H9 (cell line): ENCODE measurements at regions not wholly inside any gene's neighbourhood (a gene's known extent, or its start where the extent isn't known, plus 50 kb on each side); places are given as distances from the start of the nearest gene placed in this dataset.

Experiments
- DNase-seq: peaks from one replicate; pipeline ENCODE4 v3.0.0-alpha.2; 2017
- H2AFZ ChIP-seq: one replicate; pipeline ENCODE4 v1.6.1; 2013; ENCODE audit warnings: mild to moderate bottlenecking, low read length, control low read depth, moderate library complexity
- H2AK5ac ChIP-seq: 2 replicates; pipeline ENCODE4 v1.6.1; 2013; ENCODE audit warnings: low read length, control low read depth, mixed read lengths; ENCODE audit not compliant: insufficient read length
- H2BK120ac ChIP-seq: one replicate; pipeline ENCODE4 v1.6.1; 2013; ENCODE audit warnings: low read depth, mild to moderate bottlenecking, low read length, control low read depth, inconsistent platforms; ENCODE audit not compliant: poor library complexity, severe bottlenecking
- H2BK12ac ChIP-seq: 2 replicates; pipeline ENCODE4 v1.6.1; 2013; ENCODE audit warnings: low read length, control low read depth, mixed read lengths, low read depth; ENCODE audit not compliant: insufficient read length
- H2BK15ac ChIP-seq: 2 replicates; pipeline ENCODE4 v1.6.1; 2013; ENCODE audit warnings: low read depth, low read length, control low read depth
- H2BK20ac ChIP-seq: one replicate; pipeline ENCODE4 v1.6.1; 2013; ENCODE audit warnings: low read depth, mild to moderate bottlenecking, low read length, control low read depth, inconsistent platforms; ENCODE audit not compliant: poor library complexity, severe bottlenecking
- H2BK5ac ChIP-seq: 2 replicates; pipeline ENCODE4 v1.6.1; 2013; ENCODE audit warnings: low read length, control low read depth, mixed read lengths; ENCODE audit not compliant: insufficient read length
- H3K14ac ChIP-seq: 2 replicates; pipeline ENCODE4 v1.6.1; 2013; ENCODE audit warnings: low read length, control low read depth; ENCODE audit not compliant: insufficient read depth
- H3K18ac ChIP-seq: 2 replicates; pipeline ENCODE4 v1.6.1; 2013; ENCODE audit warnings: low read depth, mild to moderate bottlenecking, mixed read lengths, low read length, control low read depth; ENCODE audit not compliant: insufficient read length
- H3K23ac ChIP-seq: 2 replicates; pipeline ENCODE4 v1.6.1; 2013; ENCODE audit warnings: low read length, control low read depth, mixed read lengths, low read depth; ENCODE audit not compliant: insufficient read length
- H3K23me2 ChIP-seq: 2 replicates; pipeline ENCODE4 v1.6.1; 2013; ENCODE audit warnings: low read depth, mild to moderate bottlenecking, mixed read lengths, low read length, control low read depth; ENCODE audit not compliant: insufficient read length, poor library complexity, severe bottlenecking
- H3K27ac ChIP-seq: 2 replicates; pipeline ENCODE4 v1.5.1; 2013; ENCODE audit warnings: low read length, control low read depth, mixed read lengths, low read depth; ENCODE audit not compliant: insufficient read length
- H3K27me3 ChIP-seq: 2 replicates; pipeline ENCODE4 v1.6.1; 2013; ENCODE audit warnings: low read length, control low read depth, inconsistent platforms; ENCODE audit not compliant: insufficient read depth
- H3K4ac ChIP-seq: 2 replicates; pipeline ENCODE4 v1.6.1; 2013; ENCODE audit warnings: low read depth, mild to moderate bottlenecking, control low read depth, inconsistent platforms, low read length, moderate library complexity
- H3K4me1 ChIP-seq: 2 replicates; pipeline ENCODE4 v1.6.1; 2013; ENCODE audit warnings: low read length, control low read depth, inconsistent platforms; ENCODE audit not compliant: insufficient read depth
- H3K4me2 ChIP-seq: 2 replicates; pipeline ENCODE4 v1.6.1; 2013; ENCODE audit warnings: low read length, control low read depth, mixed read lengths; ENCODE audit not compliant: insufficient read length, insufficient read depth
- H3K56ac ChIP-seq: 2 replicates; pipeline ENCODE4 v1.6.1; 2013; ENCODE audit warnings: low read depth, mild to moderate bottlenecking, mixed read lengths, low read length, control low read depth; ENCODE audit not compliant: insufficient read length
- H3K79me1 ChIP-seq: 2 replicates; pipeline ENCODE4 v1.6.1; 2013; ENCODE audit warnings: low read depth, mild to moderate bottlenecking, moderate library complexity, low read length, control low read depth, inconsistent platforms; ENCODE audit not compliant: insufficient read depth, poor library complexity, severe bottlenecking
- H3K79me2 ChIP-seq: 2 replicates; pipeline ENCODE4 v1.6.1; 2013; ENCODE audit warnings: low read length, control low read depth, inconsistent platforms; ENCODE audit not compliant: insufficient read depth
- H3K9ac ChIP-seq: 2 replicates; pipeline ENCODE4 v1.6.1; 2013; ENCODE audit warnings: low read length, control low read depth, mixed read lengths; ENCODE audit not compliant: insufficient read length; ENCODE audit errors: extremely low read depth
- H3K9me3 ChIP-seq: one replicate; pipeline ENCODE4 v1.6.1; 2013; ENCODE audit warnings: low read depth, low read length, inconsistent platforms; ENCODE audit not compliant: control insufficient read depth
- H3T11ph ChIP-seq: one replicate; pipeline ENCODE4 v1.6.1; 2013; ENCODE audit warnings: mild to moderate bottlenecking, low read length, control low read depth, inconsistent platforms
- H4K20me1 ChIP-seq: one replicate; pipeline ENCODE4 v1.6.1; 2013; ENCODE audit not compliant: control insufficient read depth, insufficient read length, insufficient read depth
- H4K5ac ChIP-seq: 2 replicates; pipeline ENCODE4 v1.6.1; 2013; ENCODE audit warnings: low read depth, mild to moderate bottlenecking, mixed read lengths, low read length, control low read depth; ENCODE audit not compliant: insufficient read length
- H4K8ac ChIP-seq: replicated peaks from 2 replicates; pipeline ENCODE4 v1.6.1; 2013; ENCODE audit warnings: low read length, control low read depth, mixed read lengths, low read depth; ENCODE audit not compliant: insufficient read length
- H4K91ac ChIP-seq: 2 replicates; pipeline ENCODE4 v1.6.1; 2013; ENCODE audit warnings: low read depth, mild to moderate bottlenecking, moderate library complexity, mixed read lengths, low read length, control low read depth; ENCODE audit not compliant: insufficient read length
- H3K27ac Mint-ChIP-seq, 3 experiments: 2 replicates in 2 of 3; 3 replicates in 1 of 3; pipeline ENCODE4 v1.8.0; 2020 to 2021; ENCODE audit warnings: mixed read lengths in 3 of 3, mild to moderate bottlenecking in 1 of 3, moderate library complexity in 1 of 3
- H3K27me3 Mint-ChIP-seq: 2 replicates; pipeline ENCODE4 v1.8.0; 2021; ENCODE audit warnings: low read depth, mild to moderate bottlenecking, moderate library complexity, mixed read lengths
- H3K36me3 Mint-ChIP-seq, 3 experiments: 2 replicates in 2 of 3; 3 replicates in 1 of 3; pipeline ENCODE4 v1.8.0; 2020 to 2021; ENCODE audit warnings: low read depth in 3 of 3, mixed read lengths in 3 of 3; ENCODE audit not compliant: insufficient read depth in 1 of 3
- H3K4me1 Mint-ChIP-seq, 2 experiments: 2 replicates each; pipeline ENCODE4 v1.8.0; 2020; ENCODE audit warnings: mixed read lengths in 2 of 2
- H3K4me3 Mint-ChIP-seq, 2 experiments: 2 replicates in 1 of 2; 3 replicates in 1 of 2; pipeline ENCODE4 v1.8.0; 2020 to 2021; ENCODE audit warnings: mild to moderate bottlenecking in 2 of 2, mixed read lengths in 2 of 2, moderate library complexity in 1 of 2
- H3K9me3 Mint-ChIP-seq, 2 experiments: 2 replicates in 1 of 2; 3 replicates in 1 of 2; pipeline ENCODE4 v1.8.0; 2020; ENCODE audit warnings: mild to moderate bottlenecking in 2 of 2, mixed read lengths in 2 of 2, moderate library complexity in 1 of 2
- WGBS: extraction: QIAGEN DNeasy Blood & Tissue Kit; methylation state at CpG from one replicate; pipeline ENCODE4 v1.1.7; 2013; ENCODE audit warnings: missing lambda C conversion rate, low lambda C conversion rate, mixed read lengths; ENCODE audit not compliant: insufficient read length; ENCODE audit errors: extremely low coverage; 5-methylcytosine and 5-hydroxymethylcytosine counted together
- TF ChIP-seq, protein P1 (sequence below): fragments of 200-600 bp; sonication (generic); conservative IDR thresholded peaks from 3 replicates; pipeline ENCODE4 v1.8.0; 2021; ENCODE audit warnings: antibody characterized with exemption, mild to moderate bottlenecking

DNA sequence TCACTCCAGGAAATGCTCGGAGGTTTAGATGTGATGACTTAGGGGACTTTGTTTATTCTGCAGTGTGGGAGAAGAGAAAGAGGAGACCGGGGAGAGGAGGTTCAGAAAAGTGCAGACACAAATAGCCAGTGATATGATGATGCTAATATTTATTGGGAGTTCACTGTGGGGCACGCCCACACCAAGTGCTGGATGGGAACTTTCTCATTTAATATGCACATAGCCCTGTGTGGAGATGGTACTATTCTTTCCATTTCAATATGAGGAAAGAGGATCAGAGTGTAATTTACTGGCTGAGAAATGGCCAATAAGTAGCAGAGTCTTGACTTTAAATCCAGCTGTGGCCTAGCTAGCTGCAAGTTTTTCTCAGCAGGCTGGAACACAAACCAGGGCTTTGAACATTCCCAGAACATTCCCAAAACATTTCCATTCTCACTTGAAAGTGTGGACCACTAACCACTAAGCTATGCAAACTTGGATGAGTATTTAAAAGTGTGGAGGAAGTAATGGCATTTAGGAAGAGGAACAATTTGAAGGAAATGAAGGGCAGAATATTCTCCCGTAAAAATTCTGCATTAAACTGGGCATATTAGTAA lies 231.7 kb downstream of the HS3ST1 start:
- Mint-ChIP-seq H3K4me1 (peaks cover 14 to 15% of the 10 kb centered on the region in 2 experiments), H3K4me3 (no peak overlapping the region), H3K9me3 (no peaks in the 10 kb centered on the region), H3K36me3 (no peaks in the 10 kb centered on the region), H3K27me3 (no peaks in the 10 kb centered on the region), H3K27ac (no peak overlapping the region)
- Histone ChIP-seq H2AFZ (no peak overlapping the region), H2BK15ac (no peak overlapping the region), H3K79me2 (no peaks in the 10 kb centered on the region), H4K91ac (no peak overlapping the region), H3K23ac (no peak overlapping the region), H3K4me2 (no peak overlapping the region), H4K20me1 (no peaks in the 10 kb centered on the region), H3K4ac (no peak overlapping the region), H3K79me1 (no peaks in the 10 kb centered on the region), H3T11ph (no peak overlapping the region), H2BK20ac (no peak overlapping the region), H2AK5ac (no peak overlapping the region), H3K23me2 (no peaks in the 10 kb centered on the region), H2BK5ac (no peak overlapping the region), H3K14ac (no peak overlapping the region), H3K4me1 (no peaks in the 10 kb centered on the region; the same call in 1 of the 2 replicates), H4K8ac (no peak overlapping the region), H3K56ac (no peak overlapping the region), H2BK12ac (no peak overlapping the region), H3K9me3 (no peaks in the 10 kb centered on the region), H3K27ac (no peak overlapping the region), H3K27me3 (no peaks in the 10 kb centered on the region), H2BK120ac (no peak overlapping the region), H3K18ac (no peak overlapping the region), H4K5ac (no peak overlapping the region), H3K9ac (no peak overlapping the region)
- DNase-seq = no peak
- no CpG with 5 or more reads among the region's 4 CpGs for WGBS
- TF ChIP-seq, protein P1, sequence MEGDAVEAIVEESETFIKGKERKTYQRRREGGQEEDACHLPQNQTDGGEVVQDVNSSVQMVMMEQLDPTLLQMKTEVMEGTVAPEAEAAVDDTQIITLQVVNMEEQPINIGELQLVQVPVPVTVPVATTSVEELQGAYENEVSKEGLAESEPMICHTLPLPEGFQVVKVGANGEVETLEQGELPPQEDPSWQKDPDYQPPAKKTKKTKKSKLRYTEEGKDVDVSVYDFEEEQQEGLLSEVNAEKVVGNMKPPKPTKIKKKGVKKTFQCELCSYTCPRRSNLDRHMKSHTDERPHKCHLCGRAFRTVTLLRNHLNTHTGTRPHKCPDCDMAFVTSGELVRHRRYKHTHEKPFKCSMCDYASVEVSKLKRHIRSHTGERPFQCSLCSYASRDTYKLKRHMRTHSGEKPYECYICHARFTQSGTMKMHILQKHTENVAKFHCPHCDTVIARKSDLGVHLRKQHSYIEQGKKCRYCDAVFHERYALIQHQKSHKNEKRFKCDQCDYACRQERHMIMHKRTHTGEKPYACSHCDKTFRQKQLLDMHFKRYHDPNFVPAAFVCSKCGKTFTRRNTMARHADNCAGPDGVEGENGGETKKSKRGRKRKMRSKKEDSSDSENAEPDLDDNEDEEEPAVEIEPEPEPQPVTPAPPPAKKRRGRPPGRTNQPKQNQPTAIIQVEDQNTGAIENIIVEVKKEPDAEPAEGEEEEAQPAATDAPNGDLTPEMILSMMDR = no peak
